ENCODE measurements at regions not wholly inside any gene's neighbourhood (a gene's known extent, or its start where the extent isn't known, plus 50 kb on each side); places are given as distances from the start of the nearest gene placed in this dataset.

DNA sequence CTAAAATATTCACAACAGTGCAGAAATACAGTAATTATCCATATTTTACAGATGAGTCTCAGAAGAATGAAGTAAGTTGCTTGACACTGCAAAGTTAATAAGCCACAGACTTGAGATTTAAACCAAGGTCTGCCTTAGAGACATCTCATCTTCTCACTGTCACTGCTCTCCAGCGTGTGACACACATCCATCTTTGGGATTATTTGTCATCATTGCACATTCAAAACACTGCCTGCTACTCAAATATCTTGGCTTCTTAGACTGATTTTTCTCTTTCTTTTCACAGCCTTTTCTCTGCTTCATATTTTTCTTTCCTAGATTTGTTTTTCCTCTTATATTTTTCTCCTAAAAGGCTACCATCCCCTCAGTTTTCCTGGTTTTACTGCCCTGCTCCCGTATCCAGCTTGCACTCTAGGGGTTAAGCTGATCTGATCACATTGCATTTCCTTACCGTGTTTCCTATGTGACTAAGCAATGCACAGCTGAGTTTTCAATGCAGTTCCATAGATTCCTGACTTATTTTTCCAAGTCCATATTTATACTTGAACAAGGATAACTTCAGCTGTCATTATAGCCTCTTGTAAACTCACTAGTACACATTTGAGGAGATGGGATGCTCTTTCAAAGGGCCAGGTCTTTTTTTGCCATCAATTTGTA is 353.0 kb downstream of the PLK2 start:
- DNase-seq (ENCODE audit: low read depth in 1 of 2, low spot score in 2 of 2) = no peak
- Histone ChIP-seq H3K9ac (replicated peaks in 1 of 4; ENCODE audit: extremely low read depth in 1 of 4, low read depth in 3 of 4, low read length in 3 of 4) (no peak overlapping the region), H3K4me1 (replicated peaks in 1 of 4; ENCODE audit: control insufficient read depth in 3 of 4, insufficient read depth in 4 of 4, low read length in 3 of 4) (no peaks in the 10 kb centered on the region), H3K79me2 (ENCODE audit: control insufficient read depth in 1 of 2, insufficient read depth in 2 of 2, low read length in 2 of 2) (no peaks in the 10 kb centered on the region), H4K91ac (replicated peaks; ENCODE audit: insufficient read length, low read length) (no peak overlapping the region), H4K8ac (ENCODE audit: extremely low read depth, insufficient read depth, low read length) (no peak overlapping the region), H2BK20ac (ENCODE audit: low read length) (no peak overlapping the region), H2BK12ac (ENCODE audit: low read depth, low read length) (no peak overlapping the region), H3K27ac (ENCODE audit: low read depth, low read length) (no peak overlapping the region), H3K14ac (ENCODE audit: insufficient read length) (no peak overlapping the region), H3K4me3 (ENCODE audit: extremely low read depth in 1 of 4, insufficient read depth in 2 of 4, low read depth in 3 of 4, low read length in 4 of 4) (no peak overlapping the region), H3K23ac (ENCODE audit: insufficient read length) (no peak overlapping the region), H2BK120ac (replicated peaks; ENCODE audit: low read depth, low read length) (no peak overlapping the region), H3K56ac (replicated peaks; ENCODE audit: insufficient read length, low read depth, low read length) (no peak overlapping the region), H4K20me1 (replicated peaks in 1 of 2; ENCODE audit: control insufficient read depth in 1 of 2, insufficient read depth in 2 of 2, low read length in 2 of 2) (no peaks in the 10 kb centered on the region), H3K23me2 (ENCODE audit: low read depth, low read length) (no peaks in the 10 kb centered on the region), H3K27me3 (replicated peaks in 1 of 4; ENCODE audit: control insufficient read depth in 3 of 4, extremely low read depth in 1 of 4, insufficient read depth in 3 of 4, low read length in 3 of 4) (no peaks in the 10 kb centered on the region), H2BK5ac (ENCODE audit: low read depth, low read length) (no peak overlapping the region), H2AFZ (ENCODE audit: low read length) (no peak overlapping the region), H3K36me3 (ENCODE audit: control insufficient read depth in 2 of 4, insufficient read depth in 4 of 4, low read length in 3 of 4) (no peaks in the 10 kb centered on the region), H3K4me2 (ENCODE audit: insufficient read depth in 1 of 2, low read depth in 2 of 2, low read length in 2 of 2) (no peak overlapping the region), H3K4ac (replicated peaks; ENCODE audit: insufficient read length, low read depth, low read length) (no peak overlapping the region), H3K9me3 (ENCODE audit: insufficient read depth in 2 of 2, low read depth in 1 of 2, low read length in 1 of 2) (no peaks in the 10 kb centered on the region), H3K18ac (ENCODE audit: extremely low read depth, low read length) (no peak overlapping the region), H2BK15ac (ENCODE audit: low read length) (no peak overlapping the region), H2AK5ac (ENCODE audit: low read depth, low read length) (no peak overlapping the region), H4K5ac (ENCODE audit: insufficient read length, low read depth, low read length) (no peak overlapping the region), H3K79me1 (ENCODE audit: low read depth, low read length) (no peaks in the 10 kb centered on the region)
- ChIA-PET POLR2A (ENCODE audit: partially characterized antibody) (no interaction called here), CTCF (ENCODE audit: partially characterized antibody) (interaction anchor here (1.2 kb wide), 1 partner anchor 326 kb away, joined by 3 read pairs; no protein-coding TSS in a partner anchor)
- WGBS, 2 experiments (ENCODE audit: extremely low coverage in 1 of 2, insufficient coverage in 1 of 2, insufficient read length in 1 of 2, insufficient replicate concordance in 2 of 2, low coverage in 1 of 2, low lambda C conversion rate in 2 of 2, missing lambda C conversion rate in 1 of 2) = 91% methylated on average over 3 of the region's 3 CpGs; no CpG with 5 or more reads in 1 of the 2 experiments
- no peak for FAIRE-seq
- TF ChIP-seq POLR2AphosphoS5 (IDR thresholded peaks at IDR 0.05; ENCODE audit: low read depth, low read length) = no peak
- no peak for TF ChIP-seq EP300 (IDR thresholded peaks at IDR 0.05; ENCODE audit: borderline replicate concordance in 1 of 2, low read depth in 2 of 2, low read length in 2 of 2)
- no peak for TF ChIP-seq HDAC6 (IDR thresholded peaks at IDR 0.05; ENCODE audit: low read depth, low read length)
- no peak for TF ChIP-seq RAD21 (IDR thresholded peaks at IDR 0.05 in 1 of 2, conservative IDR thresholded peaks at IDR 0.05 in 1 of 2; ENCODE audit: low read depth in 2 of 2, low read length in 2 of 2)
- TF ChIP-seq, protein P1, sequence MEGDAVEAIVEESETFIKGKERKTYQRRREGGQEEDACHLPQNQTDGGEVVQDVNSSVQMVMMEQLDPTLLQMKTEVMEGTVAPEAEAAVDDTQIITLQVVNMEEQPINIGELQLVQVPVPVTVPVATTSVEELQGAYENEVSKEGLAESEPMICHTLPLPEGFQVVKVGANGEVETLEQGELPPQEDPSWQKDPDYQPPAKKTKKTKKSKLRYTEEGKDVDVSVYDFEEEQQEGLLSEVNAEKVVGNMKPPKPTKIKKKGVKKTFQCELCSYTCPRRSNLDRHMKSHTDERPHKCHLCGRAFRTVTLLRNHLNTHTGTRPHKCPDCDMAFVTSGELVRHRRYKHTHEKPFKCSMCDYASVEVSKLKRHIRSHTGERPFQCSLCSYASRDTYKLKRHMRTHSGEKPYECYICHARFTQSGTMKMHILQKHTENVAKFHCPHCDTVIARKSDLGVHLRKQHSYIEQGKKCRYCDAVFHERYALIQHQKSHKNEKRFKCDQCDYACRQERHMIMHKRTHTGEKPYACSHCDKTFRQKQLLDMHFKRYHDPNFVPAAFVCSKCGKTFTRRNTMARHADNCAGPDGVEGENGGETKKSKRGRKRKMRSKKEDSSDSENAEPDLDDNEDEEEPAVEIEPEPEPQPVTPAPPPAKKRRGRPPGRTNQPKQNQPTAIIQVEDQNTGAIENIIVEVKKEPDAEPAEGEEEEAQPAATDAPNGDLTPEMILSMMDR (IDR thresholded peaks at IDR 0.05; ENCODE audit: control extremely low read depth in 1 of 3, insufficient read depth in 1 of 3, low read depth in 1 of 3, low read length in 3 of 3) = no peak
- TF ChIP-seq, protein P2, sequence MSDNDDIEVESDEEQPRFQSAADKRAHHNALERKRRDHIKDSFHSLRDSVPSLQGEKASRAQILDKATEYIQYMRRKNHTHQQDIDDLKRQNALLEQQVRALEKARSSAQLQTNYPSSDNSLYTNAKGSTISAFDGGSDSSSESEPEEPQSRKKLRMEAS (IDR thresholded peaks at IDR 0.05) = no peak
- no peak for TF ChIP-seq SP4 (IDR thresholded peaks at IDR 0.05; ENCODE audit: low read length)
- no peak for TF ChIP-seq TCF12 (IDR thresholded peaks at IDR 0.05; ENCODE audit: low read depth, low read length)
- TF ChIP-seq, protein P3, sequence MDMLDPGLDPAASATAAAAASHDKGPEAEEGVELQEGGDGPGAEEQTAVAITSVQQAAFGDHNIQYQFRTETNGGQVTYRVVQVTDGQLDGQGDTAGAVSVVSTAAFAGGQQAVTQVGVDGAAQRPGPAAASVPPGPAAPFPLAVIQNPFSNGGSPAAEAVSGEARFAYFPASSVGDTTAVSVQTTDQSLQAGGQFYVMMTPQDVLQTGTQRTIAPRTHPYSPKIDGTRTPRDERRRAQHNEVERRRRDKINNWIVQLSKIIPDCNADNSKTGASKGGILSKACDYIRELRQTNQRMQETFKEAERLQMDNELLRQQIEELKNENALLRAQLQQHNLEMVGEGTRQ (IDR thresholded peaks at IDR 0.05; ENCODE audit: low read length) = no peak
- no peak for TF ChIP-seq CREB1 (IDR thresholded peaks at IDR 0.05)

All from H1 (cell line).